ENCODE measurements at regions not wholly inside any gene's neighbourhood (a gene's known extent, or its start where the extent isn't known, plus 50 kb on each side); places are given as distances from the start of the nearest gene placed in this dataset.
"Not testable (repeated sequence)": the region's sequence is repeated elsewhere in the genome, so short reads cannot be mapped to it uniquely, and the experiment has no call there.

DNA sequence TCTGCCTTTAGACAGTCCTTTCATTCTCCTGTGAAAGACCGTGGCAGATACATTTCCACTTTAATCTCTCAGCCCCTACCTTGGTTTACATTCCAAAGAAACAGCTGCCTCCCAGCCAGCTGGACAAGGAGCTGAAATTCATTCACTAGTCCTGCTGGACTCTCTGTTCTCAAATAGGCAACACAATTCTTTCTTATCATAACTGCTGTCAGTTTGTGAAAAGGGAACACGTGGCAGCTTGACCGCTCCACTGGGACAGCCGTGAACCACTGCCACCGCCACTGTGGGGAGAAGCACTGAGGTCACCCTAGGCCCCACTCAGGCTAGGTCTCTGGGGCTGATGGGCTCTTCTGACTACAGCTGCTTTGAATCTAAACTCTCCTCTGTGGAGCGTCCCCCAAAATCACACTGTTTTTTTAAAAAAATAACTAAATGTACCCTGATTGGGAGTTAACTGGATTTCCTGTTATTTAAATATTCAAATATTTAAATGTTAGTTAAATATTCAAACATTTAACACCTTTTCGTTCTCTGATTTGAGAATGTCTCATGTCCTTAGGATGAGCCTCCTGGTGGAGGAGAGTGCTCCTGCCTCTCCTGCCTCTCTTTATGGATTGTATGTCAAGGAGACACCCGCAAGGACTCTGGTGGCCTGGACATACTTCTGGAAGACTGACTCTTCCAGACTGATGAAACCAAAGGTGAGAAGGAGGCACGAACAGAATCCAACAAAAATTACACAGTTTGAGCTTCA, 120.1 kb downstream of the BOD1 start:
- no peak for DNase-seq (ENCODE audit: low read depth in 2 of 2)

DNA sequence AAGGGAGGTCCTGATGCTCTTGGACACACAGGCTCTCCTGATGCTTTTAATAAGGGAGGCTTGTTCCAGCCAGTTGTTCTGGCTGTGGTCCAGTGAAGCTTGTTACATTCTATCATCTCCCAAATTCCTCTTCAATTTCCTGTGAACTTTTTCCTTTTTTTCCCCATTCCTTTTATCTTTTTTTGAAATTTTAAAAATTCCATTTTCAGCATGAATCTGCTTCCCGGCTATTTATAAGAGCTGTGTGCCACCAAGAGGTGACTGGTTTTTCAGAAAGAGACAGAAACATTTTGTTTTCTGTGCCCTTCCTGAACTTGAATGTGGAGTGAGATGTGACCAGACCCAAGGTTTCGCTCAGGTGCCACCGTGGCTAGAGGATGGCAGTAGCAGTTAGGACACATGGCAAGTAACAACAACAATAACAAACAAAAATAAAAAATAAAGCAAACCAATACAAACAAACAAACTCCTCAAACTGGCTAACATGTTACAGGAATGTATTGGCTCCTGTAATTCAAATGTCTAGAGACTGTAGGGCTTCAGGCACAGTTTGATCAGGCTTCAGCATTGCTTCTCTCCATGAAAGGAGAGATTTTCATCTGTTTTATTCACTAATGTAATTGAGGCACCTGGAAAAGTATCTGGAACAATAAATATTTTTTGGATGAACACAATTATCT, 121.1 kb downstream of the BOD1 start:
- DNase-seq (ENCODE audit: low read depth in 2 of 2): peak; percentile 28 to 37

DNA sequence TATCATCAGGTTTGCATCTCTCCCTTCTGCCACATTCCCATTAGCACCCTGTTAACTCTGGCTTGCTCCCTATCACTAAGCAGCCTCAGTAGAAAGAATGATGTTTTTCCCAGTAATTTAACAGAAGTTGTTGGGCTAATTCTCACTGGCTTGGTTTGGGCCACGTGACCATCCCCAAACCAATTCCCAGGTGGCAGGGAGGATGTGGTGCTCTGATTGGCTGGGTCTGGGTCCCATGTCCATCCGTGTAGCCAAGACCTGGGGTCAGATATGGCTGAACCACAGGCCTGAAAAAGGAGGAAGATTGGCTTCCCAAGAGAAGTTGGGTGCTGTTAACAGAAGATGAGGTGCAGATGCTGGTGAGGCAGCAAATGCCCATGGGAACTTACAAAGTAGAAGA, 122.0 kb downstream of the BOD1 start:
- no peak for DNase-seq (ENCODE audit: low read depth in 2 of 2)

DNA sequence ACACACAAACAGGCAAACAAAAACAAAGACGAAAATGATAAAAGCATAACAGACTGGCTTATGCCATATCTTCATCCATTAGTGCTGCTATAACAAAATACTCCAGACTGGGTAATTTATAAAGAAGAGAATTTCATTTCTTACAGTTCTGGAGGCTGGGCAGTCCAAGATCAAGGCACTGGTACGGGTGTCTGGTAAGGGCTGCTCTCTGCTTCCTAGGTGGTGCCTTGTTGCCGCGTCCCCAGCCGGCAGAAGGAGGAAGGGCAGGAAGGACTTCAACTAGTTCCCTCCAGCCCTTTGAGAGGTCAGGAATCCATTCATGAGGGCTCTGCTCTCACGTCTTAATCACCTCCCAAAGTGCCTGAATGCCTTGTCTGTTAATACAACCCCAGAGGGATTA, 122.6 kb downstream of the BOD1 start:
- DNase-seq (ENCODE audit: low read depth in 2 of 2): no peak

DNA sequence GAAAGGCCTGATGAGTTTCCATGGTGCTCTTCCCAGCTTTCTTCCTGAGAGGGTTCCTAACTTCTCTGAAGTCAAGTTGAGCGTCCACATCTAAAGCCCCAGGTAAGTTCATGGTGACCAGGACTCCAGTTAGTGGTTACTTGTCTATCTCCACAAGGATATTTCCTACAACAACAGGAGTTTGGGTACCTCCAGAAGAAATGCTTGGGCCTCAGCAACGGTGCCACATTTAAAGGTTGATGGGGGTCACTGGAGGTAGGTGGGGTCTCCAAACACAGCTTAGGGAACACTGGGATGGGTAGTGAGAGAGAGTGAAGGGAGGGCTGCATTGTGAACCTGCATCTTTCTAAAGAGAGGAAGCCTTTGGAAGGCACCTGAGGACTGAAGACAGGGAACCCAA, 123.4 kb downstream of the BOD1 start:
- DNase-seq (ENCODE audit: low read depth in 2 of 2): no peak

DNA sequence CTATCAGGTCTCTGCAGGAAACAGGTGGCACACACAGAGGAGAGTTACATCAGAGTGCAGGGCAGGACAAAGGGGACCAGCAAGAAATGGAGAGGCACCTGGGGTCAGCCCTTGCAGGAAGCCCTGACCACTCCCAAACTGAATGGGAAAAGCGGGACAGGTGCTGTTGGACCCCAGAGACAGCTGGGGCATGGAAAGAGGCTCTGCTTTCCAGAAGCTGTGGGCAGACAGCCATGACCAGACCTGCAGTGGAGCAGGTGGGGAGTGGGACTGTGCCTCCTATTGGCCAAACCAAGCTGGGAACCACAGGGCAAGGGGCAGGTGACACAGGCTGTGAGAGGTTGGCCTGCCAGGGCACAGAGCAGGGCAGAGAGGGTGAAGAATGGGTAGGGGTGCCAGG, 125.8 kb downstream of the BOD1 start:
- no peak for DNase-seq (ENCODE audit: low read depth in 2 of 2)

DNA sequence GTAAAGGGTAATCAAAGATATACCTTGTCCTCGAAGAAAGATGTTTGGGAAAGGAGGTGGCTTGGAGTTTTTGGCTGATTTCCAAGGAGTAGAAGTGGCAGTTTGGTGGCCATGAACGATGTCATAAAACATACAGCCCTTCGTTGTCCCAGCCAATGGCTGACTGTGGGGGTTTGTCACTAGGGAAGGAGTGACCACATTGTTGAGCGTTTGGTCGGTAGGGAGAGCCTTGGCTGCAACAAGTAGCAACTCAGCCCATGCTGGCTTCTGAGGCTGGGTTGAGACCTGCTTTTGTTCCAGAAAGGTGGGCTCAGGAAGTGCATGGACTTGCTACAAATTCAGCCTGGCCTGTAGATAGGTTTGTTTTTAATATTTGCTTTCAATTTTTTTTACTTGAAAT, 128.3 kb downstream of the BOD1 start:
- no peak for DNase-seq (ENCODE audit: low read depth in 2 of 2)

DNA sequence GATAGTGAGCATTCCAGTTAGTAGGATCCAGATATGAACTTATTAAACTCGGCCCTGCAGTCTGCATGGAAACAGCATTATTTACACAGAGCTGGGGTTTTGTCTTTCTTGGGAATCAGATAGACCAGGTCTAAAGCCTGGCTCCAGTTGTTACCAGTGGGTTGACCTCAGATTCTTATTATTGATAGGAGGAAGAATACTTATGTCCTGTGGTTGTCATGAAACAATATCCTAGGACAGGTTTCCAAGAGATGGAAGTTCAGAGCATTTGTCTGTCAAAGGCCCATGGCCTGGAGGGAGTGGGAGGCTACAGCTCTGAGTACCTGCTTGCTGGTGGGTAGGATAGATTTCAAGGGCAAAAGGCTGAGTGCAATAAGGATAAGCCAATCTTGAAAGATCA, 129.2 kb downstream of the BOD1 start:
- no peak for DNase-seq (ENCODE audit: low read depth in 2 of 2)

DNA sequence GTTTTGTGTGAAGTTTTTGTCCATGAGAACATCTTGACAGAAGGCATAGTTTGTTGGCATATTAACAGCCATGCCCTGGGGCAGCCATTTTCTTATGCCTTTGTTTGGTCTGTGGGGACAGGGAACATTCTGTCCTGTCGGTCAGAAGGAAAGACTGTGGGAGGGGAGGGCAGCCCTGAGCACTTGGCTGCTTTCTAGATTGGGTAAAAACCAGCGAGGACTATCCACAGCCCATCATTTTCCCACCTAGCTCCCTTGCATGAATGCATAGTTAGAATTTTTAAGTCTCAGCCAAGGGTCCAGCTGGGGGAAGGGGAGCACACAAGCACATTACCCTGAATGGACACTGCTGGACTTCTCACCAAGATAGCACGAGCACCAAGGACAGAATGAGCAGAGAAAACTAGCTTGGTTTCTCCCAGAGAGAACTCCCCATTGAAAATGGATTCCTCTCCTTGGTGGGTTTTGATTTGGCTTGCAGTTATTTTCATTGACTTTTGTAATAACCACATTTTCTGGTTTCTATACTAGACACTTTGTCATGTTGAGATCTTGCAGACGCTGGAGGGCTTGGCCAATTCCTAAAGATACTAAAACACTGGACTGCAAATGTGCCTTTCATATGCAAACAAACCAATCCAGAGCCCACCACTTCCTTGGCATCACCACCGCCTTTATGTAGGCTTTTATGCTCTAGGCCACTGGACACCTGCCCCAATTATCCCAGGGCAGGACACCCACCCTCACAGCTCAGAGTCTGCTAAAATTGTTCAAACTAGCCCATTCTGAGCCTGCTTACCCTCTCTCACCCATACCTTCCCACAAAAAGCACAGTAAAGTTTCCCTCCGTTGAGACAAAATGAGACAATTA, 129.9 kb downstream of the BOD1 start:
- no peak for DNase-seq (ENCODE audit: low read depth in 2 of 2)

DNA sequence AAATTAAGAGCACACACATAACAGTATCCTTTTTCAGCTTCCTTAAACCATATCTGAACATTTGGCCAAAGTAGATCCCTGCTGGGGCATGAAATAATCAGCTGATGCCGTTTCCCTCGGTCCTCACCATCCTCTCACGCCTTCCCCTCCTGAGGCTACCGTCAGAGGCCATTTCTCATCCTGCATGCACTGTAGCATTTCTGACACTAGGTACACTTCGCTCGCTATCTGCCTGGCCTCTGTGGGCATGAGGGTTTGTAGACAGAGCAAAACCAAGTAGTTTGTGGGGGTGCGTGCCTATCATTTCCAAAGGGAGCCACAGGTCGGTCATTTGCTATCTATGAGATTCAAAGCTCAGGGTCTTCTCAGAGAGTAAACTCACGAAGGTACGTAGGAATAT, 131.9 kb downstream of the BOD1 start:
- no peak for DNase-seq (ENCODE audit: low read depth in 2 of 2)

DNA sequence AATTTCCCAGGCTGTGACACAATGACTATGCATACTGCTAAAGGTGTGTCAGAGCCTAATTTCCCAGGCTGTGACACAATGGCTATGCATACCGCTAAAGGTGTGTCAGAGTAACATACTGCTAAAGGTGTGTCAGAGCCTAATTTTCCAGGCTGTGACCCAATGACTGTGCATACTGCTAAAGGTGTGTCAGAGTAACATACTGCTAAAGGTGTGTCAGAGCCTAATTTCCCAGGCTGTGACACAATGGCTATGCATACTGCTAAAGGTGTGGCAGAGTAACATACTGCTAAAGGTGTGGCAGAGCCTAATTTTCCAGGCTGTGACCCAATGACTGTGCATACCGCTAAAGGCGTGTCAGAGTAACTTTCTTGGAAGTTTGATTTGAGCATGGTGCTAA, 132.9 kb downstream of the BOD1 start:
- DNase-seq (ENCODE audit: low read depth in 2 of 2): not testable (repeated sequence)

DNA sequence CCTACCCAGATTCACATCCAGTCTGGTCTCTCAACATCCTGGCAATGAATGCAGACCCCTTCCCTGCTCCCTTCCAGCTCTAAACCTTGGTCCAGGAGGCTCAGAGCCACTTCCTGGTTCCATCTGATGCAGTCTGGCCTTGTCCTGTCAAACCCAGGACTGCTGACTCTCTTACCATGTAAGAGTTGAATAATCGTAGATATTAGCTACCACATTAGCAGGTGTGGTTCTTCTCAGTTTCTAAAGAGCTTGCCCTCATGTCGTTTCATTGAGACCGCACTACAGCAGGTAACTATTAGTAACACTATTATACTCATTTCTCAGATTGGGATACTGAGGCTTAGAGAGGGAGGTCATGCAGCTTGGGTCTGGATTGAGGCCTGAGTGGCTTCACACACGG, 133.3 kb downstream of the BOD1 start:
- DNase-seq (ENCODE audit: low read depth in 2 of 2): no peak

DNA sequence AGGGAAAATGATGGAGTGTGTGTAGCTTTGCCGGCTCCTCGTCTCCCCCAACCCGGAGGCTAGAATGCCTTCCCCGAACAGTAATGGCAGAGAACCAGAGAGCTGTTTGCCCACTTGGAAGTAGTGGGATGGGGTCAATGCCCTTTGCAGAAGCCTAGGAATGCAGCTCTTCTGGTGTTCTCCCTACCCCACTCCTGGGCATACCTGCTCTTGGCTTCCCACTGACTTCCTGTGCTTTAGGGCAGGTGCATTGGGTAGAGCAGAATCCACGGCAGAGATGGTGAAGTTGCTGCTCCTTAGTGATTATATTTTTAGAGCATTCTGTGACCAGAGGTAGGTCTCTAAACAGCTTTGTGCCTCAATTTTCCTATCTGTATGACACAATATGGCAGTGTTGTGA, 134.6 kb downstream of the BOD1 start:
- no peak for DNase-seq (ENCODE audit: low read depth in 2 of 2)

DNA sequence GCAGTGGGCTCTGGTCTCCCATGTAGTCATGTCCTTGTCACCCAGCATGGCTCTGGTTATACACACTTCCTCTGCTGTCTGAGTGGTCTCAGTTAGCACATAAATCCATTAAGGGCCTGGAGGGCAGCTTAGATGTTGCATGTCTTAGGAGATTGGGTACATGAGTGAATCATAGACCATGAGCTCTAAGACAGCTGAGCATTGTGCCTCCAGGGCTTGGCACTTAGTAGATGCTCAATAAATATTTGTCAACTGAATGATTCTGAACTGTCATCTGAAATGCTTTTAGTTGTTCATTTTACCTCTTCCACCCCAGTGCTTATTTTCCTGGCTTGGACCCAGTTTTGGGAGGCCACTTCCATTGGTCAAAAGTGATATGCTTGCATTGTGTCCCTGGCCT, 135.6 kb downstream of the BOD1 start:
- DNase-seq (ENCODE audit: low read depth in 2 of 2): no peak

DNA sequence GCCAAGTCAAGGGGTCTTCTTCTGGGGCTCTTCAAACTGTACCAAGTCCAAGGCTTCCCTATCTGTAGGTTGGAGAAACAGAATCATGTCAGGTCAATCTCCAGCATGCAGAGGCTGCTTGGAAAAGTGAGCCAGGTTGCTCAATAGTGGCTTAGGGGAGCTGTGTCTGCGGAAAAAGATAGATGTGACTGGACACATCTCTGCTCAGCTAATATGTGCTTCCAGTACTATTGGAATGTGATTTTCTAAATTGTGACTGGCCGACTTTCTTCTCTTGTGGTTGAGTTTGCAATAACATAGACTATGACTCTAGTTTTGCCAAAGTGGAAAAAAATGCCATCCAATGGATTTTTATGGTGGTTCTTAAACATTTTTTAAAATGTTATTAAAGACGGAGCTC, 136.7 kb downstream of the BOD1 start:
- no peak for DNase-seq (ENCODE audit: low read depth in 2 of 2)

DNA sequence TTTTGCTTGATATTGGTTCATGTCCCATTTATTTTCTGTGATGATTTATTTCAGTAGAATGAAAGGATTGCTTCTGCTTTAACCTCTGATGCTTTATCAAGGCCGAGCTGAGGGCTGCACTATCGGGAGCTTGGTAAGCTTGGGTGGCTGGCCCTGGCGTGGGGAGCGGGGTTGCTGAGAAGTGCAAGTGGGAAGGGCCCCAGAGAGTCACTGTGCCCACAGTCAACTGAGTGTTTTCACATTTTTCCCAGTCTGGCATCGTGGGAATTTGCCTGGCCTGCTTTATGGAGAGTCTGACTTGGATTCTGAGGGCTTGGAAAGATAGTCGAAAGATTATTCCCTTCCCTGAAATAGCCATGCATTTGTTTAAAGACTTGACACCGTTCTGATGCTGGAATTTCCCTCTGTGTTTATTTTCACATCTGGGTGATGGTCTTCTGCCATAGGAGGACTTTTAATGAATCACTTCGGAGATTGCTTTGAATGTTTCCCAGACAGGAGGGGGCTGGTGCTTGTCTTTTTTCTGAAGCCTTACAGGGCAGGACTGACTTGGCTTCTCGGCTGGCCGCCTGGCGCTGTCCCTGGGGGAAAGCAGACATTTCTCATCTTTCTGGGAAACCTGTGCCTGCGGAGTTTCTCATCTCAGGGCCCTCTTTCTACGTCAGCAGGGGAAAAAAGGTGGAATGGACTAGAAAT, 139.0 kb downstream of the BOD1 start:
- no peak for DNase-seq (ENCODE audit: low read depth in 2 of 2)

DNA sequence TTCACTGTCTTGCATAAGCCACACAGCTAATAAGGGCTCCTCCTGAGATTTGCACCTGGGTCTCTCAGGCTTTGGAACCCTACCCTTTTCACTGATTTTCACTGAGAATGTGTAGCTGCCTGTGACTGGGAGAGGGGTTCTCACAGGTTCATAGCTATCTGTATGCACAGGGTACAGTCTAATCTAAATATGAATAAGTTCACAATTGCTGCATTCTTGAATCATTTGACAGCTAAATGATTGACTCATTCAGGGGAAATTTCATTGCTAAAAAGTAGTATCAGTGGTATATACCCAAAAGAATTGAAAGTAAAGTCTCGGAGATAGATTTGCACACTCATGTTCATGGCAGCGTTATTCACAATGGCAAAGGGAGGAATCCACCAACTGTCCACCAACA, 140.7 kb downstream of the BOD1 start:
- no peak for DNase-seq (ENCODE audit: low read depth in 2 of 2)

DNA sequence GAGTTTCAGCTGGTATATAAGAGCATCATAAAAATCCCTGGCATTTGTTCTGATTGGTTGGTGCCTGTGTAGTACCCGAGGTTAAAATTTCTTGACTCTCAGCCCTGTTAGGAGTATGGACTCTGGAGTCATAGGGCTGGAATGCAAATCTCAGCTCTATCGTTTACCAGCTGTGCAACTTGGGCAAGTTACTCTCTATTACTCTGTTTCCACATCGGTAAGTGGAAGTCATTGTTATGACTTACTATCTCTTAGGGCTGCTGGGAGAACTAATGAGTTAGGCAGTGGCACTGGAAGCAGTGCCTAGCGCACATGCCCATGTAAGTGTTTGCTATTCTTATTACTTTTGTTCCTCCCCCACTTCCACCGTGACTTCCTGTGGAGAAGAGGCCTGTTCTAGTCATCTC, 141.6 kb downstream of the BOD1 start:
- no peak for DNase-seq (ENCODE audit: low read depth in 2 of 2)

DNA sequence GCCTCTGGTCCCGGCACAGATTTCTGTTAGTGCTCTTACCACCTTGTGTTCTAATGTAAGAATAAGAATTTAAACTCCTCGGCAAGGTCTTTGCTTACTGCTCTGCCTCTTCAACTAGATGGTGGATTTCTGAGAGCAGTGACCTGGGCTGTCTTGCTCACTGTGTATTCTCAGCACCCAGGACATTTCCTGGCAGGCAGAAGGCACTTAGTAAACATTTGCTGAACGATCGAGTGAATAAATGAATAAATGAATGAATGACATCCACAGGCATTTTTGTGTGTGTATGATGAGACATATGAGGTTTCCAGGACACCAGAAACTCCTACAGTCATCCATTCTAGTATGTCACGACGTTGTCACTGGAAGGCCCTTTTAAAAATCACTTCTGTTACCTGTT, 143.2 kb downstream of the BOD1 start:
- DNase-seq (ENCODE audit: low read depth in 2 of 2): no peak

DNA sequence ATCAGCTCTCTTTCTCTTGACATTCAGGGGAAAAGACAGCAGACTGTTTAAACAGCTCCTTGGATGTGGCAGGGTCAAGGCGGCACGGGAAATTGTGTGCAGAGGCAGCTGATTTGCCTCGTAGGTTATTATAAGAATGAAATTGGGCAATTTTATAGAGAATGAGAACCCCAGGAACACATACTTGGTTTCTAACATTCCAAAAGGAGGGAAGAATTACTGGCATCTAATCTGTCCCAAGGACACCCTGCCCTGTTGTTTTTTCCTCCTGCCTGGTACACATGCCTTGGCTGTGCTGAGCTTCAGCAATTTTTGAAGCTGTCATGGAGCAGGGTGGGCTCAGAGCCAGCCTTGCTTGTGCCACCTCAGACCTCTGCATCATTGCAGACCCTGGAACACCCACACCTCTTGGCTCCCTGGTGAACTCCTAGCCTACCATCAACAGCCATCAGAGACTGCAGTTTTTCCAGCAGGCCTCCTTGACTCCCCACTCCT, 143.6 kb downstream of the BOD1 start:
- no peak for DNase-seq (ENCODE audit: low read depth in 2 of 2)

DNA sequence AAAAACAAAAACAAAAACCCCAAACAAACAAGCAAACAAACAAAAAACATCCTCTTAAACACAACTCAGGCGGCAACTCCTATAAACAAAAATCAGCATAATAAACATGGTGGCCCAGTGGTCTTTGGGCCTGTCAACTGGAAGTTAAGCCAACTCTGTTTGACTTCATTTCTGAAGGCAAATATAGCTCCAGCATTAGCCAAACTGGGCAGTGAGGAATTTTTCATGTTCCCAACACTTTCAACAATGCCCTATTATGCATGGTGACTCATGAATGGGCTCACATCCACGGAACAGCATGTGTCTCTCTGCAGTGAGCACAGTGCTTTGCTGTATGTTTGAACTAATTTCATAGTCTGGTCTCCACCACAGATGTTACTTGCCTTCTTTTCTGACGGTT, 143.9 kb upstream of the STC2 start:
- DNase-seq (ENCODE audit: low read depth in 2 of 2): peak; percentile 89 to 90

DNA sequence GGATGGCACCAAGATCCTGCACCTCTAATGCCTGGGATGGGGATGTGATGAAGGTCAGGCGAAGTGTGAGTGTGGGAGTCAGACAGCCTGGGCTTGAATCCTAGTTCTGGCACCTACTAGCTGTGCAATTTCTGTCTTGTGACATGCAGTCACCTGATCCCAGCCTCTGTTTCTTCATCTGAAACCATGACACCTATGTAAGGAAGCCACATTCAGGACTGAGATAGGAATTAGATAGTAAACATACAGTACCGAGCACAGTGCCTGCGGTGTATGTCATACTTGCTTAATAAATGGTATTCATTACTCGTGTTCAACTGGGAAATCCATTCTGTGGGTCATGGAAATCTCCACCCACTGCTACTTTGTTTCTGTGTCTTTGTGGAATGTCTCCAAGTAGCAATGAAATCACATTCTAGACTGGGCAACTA, 140.6 kb upstream of the STC2 start:
- DNase-seq (ENCODE audit: low read depth in 2 of 2): no peak
